ENCODE measurements at regions not wholly inside any gene's neighbourhood (a gene's known extent, or its start where the extent isn't known, plus 50 kb on each side); places are given as distances from the start of the nearest gene placed in this dataset.

DNA sequence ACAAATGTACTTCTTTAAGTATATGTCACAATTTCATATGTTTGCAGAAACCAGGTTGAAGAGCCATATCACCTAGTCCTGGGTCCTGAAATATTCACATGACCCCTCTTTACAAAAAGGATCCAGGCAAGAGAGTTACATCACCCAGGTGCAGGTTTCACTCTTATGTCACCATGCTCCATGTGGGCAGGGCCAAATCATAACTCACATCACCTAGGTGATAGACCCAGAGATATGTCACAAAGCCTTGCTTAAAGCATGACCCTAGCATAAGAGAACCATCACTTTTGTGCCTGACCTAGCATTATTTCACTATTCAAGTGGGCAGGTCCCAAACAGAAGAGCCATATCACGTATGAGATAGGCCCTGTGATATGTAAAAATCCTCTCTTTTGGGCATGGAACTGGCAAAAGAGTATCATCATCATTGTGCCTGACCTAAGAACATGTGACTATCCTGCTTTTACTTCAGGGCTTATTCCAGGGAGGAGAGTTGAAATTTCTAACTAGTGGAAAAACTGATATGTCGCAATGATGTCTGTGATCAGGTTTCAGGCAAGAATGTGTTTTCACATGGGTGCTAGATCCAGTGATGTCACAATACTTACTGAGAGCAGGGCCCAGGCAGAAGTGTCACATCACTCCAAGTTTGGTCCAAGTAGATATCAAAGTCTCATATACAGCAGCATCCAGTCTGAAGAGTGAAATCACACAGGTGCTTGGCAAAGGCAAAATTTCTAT is 909.9 kb upstream of the AMELY start:
- TF ChIP-seq CTCF (IDR thresholded peaks at IDR 0.05) (no peak), POLR2A (IDR thresholded peaks at IDR 0.05) (no peak)

Measured in breast epithelium (tissue), 3 donors.